NCI-H2227 treated with DMSO at 0.1 percent for 48 hours (cell line): ENCODE measurements at regions not wholly inside any gene's neighbourhood (a gene's known extent, or its start where the extent isn't known, plus 50 kb on each side); places are given as distances from the start of the nearest gene placed in this dataset.

Experiments used
- DNase-seq: peaks from one replicate; lab custom pipeline; 2025; lab: John Stamatoyannopoulos, UW

- DNase-seq = no peak
Observed at GRCh38 chr2:100660851-100661584, 98.2 kb downstream of the PDCL3 start.

- no peak for DNase-seq
Observed at GRCh38 chr2:100662866-100663265, 100.1 kb downstream of the PDCL3 start.

DNA sequence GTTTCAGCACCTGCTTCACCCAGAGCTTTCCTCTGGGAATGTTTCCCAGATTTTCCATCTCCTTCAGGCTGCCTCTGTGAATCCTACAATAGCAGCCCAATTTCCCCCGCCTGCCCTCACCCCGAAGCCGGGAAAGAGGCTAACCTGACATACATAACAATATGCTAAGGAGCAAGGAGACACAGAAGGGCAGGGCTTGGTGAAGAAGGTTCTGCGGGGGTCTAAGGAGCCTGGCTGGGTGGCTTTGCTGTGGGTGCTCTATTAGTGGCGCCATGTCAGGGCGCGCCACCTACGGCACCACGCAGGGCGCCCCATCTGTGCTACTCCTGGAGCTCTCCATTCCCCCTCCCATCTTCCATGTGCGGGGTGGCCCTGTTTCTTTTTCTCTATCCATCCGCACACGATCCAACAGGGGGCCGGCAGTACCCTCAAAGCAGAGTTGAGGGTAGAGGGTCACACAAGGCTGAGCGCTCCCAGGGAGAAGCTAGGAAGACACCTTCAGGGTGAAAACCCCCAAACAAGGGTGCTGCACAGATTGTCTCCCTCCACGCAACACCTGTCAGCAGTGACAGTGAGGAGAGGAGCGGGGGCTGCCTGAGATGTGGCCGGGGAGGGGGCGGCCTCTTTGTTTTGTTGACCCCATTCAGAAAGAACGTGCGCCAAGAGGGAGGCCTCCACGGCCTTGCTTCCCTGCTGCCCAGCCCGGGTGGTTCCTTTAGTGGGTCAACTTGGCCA lies 101.4 kb downstream of the PDCL3 start:
- no peak for DNase-seq

- DNase-seq = no peak
Observed at GRCh38 chr2:100664756-100665101, 101.9 kb downstream of the PDCL3 start.

GRCh38 chr2:100666996-100667395 lies 104.2 kb downstream of the PDCL3 start:
- DNase-seq = no peak

GRCh38 chr2:100667801-100668200 lies 105.0 kb downstream of the PDCL3 start:
- DNase-seq = no peak

DNA sequence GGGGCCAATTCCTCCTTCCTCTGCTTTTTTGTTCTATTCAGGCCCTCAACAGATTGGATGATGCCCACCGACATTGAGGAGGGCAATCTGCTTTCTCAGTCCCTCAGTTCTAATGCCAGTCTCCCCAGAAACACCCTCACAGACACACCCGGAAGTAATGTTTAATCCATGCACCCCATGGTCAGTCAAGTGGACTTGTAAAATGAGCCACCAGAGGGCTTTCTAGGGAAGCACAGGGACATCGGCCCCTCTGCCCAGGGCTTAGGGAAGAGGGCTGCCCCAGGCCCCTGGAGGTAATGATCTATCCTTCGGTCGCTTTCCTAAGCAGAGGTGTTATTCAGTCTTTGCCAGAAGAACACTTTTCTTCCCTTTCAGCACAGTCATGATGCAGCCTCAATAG lies 107.4 kb downstream of the PDCL3 start:
- no peak for DNase-seq

DNA sequence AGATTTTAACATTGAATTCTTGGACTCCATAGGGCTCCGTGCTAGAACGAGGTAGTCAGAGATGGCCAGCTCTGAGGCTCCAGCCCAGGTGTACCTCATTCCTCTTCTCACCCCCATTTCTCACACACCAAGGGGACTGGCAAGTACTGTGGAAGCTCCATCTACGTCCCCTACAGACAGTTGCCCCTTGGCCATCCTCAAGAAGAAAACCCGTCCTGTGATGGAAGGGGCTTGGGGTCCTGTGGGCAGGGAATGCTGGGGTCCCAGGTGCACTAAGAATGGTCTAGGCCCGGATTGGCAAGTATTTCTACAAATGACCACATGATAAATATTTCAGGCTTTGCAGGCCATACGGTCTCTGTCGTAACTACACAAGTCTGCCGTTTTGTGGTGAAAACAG lies 110.3 kb downstream of the PDCL3 start:
- no peak for DNase-seq

DNA sequence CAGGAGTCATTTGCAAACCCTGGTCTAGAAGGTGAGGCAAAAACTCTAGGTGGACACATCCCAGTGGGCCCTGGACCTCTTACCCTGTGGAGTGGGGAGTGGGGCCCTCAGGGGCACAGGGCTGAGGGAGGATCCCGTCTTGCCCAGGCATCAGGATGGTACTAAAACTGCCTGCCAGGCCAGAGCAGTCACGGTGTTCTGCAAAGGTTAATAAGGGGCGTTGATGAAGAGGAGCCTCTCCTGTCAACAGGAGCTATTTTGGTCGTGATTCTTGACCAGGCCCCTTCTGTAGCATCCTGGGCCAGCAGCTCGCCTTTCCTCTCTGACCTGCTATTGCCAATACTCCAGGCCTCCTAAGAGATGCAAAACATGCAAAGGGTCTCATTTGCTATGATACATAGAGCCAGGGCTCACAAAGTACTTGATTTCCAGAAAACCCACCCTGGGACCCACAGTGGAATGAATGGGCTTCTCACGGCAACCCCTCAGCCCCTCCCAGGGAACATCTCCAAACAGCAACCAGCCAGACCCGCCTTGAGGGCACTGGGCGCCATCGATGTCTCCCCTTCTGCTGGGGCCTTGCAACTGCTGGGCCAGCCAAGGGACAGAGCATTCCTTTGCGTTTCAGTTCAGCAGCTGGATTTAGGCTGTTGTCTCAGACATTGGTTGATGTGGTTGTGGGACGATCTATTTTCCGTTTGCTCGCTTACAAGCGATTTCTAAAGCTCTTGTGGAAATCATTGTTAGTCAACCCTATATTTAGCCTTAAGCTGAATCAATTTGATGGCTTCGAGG lies 111.1 kb downstream of the PDCL3 start:
- no peak for DNase-seq

DNA sequence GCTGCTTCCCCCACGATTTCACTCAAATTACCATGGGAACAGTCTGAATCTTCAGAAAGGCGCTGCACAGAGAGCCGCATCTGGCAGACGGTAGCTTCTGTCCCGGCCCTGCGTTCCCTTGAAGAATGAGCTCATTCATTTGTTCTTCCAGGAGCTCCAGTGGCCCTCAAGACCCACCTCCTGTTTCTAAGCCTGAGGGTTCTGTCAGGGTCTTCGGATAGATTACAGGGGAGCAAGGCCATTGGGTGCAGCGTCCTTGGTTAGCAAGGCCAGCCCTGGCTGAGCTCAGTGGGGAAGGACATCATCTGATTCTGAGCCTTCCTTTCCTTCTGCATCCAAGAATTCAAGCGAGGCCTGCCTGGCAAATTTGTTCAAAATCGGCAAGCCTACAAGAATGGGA lies 111.9 kb downstream of the PDCL3 start:
- no peak for DNase-seq

DNA sequence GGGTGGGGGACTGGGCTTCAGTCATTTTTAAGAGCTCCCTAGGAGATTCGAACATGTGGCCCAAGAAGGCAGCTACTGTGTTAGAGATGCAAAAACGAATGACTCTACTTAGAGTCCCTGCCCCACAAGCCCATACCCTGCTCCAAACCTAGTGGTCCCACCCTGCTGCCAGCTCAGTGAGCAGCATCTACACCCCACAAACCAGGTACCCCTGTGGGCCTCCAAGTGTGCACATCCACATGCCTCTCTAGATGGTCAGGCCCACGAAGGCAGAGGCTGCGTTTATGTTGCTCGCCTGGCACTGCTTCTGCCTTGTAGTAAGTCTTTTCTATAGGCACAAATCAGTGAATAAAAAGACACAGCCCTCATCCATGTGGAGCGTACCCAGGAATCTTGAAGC lies 112.6 kb downstream of the PDCL3 start:
- no peak for DNase-seq

DNA sequence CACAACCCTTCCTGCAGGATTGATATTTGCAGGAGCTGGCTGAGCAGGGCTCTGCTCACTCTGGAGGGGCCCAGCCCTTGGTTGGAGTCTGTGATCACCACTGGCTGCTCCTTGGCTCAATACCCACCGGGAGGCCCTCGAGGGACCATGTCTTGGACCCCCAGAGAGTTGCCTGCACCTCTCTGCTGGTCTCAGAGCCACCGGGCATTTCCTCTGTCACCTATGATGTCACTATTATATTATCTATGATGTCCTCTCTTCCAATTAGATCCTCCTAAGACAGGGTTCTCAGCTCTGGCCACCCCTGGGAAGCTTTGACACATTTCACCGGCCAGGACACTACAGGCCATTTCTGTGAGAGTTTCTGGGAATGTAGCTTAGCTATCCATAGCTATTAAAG lies 113.1 kb downstream of the PDCL3 start:
- DNase-seq = no peak

GRCh38 chr2:100676346-100676745 lies 113.6 kb downstream of the PDCL3 start:
- no peak for DNase-seq

DNA sequence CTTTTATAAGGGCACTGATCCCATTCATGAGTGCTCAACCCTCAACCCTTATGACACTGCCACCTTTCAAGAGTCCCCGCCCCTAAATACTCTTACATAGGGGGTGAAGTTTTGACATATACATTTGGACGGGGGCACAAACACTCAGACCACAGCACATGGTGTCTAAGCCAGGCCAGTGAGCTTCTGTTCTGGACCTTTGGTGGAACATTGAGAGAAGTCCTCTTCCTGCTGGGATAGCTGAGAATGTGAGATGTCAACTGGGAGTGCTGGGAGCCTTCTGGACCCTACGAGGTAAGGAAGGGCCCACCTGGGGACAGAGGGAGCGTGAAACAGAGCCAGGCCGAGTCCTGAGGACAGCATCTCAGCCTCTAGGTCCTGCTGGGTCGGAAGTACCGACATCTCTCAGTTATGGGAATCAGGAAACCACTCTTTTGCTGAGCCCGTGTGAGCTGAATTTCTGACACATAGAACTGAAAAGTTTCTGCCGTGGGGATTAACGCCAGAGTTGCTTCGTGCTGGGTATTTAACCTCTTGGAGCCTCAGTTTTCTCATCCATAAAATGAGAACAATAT lies 114.9 kb downstream of the PDCL3 start:
- DNase-seq = no peak

DNA sequence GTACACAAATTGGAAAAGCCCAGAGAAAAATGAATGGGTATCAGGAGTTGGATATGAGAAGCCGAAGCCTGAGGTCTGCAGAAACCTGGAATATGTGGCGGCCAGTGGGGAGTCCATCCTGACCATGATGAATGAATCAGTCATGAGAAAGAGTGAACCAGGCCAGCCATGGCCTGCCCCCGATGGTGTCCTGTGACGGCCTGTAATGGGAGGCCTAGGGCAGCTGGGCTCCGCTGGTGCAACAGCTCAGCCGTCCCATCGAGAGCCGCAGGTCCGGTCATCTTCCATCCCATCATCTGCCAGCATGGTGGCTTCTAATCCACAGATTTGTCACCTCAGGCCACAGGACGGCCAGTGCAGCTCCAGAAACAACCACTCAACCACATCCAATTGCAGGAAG lies 116.4 kb downstream of the PDCL3 start:
- DNase-seq = no peak

DNA sequence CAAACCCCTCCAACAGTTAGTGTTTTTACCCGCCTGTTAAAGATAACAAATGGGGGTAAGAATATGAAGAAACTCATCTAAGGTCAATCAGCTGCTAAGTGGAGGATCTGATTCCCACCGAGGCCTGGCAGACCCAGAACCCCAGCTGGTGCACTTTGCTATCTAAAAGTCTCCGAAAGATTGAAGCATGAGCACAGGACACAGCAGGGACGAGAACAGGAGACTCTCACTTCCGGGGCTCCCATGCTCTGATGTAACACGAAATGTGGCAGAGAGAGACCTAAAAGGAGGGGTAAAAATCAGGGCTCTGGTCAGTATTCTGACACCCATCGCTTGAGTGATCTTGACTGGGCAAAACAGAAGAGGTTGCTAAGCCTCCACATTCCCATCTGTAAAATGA lies 119.7 kb downstream of the PDCL3 start:
- DNase-seq = no peak

DNA sequence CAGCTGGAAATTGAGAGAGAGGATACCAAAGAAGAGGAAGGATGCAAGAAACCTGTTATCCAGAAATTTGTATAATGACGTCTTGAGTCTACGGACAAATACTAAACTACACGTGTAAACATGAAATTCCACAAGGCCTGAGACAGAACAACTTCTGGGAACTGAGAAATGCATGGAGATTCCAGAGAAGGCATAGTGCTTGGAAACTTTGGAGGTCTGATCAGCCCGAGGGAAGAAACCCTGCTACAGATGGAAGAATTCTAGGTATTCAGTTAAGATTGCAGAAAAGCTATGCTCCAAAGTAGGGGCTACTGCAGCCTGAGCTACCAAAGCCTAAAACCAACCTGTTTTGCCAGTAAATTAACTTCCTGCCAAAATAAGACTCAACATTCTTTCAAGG lies 120.4 kb downstream of the PDCL3 start:
- no peak for DNase-seq

DNA sequence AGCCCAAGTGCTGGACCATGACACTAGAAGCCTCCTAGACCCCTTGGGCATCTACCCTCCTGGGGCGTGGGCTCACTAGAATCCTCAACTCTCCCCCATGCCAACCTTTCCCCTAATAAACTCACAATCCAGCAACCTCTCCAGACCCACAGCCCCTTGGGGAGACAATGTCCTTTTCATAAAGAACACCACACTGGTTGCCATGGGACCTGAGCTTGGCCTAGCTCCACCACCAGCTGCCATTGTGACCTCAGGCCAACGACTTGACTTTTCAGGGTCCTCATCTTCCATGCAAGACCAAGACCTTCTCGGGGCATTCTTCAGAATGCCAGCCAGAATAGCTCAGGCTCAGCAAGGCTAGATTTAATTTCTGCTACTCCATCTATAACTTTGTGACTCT lies 128.1 kb upstream of the NPAS2 start:
- no peak for DNase-seq

DNA sequence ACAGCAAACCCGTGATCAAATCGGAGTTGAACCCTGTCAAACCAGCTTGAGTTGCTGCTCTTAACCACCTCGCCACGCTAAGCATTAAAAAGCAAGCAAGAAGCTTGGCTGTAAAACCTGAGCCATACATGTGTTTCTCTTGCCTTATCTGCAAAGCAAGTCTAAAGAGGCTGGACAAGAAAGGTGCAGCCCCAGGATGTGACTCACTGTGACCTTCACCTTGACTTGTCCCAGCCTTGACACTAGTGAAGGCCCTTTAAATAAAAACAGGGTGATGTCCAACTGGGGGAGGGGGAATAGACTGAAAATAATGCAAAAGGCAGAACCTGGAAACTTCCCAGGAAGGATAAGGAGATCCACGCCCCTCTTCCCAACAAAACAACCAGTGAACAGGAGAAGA lies 127.6 kb upstream of the NPAS2 start:
- no peak for DNase-seq

DNA sequence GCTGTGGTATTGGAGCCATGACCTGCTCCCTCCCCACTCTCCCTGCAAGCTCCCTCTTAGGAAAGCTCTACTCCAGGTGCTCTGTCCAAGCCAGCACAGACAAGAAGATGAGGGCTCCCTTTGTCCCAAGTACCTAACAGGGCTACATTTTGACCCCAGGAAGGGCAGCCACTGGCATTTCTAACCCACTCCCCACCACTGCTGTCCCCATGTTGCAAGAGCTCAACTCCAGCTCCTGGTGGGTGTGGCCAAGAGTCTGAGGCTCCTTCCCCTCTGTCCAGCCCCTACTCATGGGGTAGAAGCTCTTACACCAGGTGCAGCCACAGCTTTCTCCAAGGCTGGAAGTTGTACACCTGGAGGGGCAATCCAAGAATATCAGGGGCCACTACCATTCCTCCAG lies 127.0 kb upstream of the NPAS2 start:
- DNase-seq = no peak

DNA sequence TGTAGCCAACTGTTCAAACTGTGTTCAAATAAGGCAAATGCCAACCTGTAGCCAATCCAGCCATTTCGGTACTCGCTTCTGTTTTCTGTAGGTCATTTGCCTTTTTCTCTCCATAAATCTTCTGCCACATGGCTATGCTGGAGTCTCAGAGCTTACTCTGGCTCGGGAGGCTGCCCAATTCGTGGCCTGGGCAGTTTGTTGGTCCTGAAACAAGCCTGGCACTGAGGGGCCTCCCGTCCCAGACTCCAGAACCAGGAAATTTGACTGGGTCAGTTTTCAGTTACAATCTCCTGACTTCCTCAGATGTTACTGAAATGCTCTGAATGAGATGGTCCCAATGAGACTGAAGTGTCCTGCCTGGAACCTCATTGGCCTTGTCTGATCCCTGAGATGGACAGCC lies 120.8 kb upstream of the NPAS2 start:
- no peak for DNase-seq

DNA sequence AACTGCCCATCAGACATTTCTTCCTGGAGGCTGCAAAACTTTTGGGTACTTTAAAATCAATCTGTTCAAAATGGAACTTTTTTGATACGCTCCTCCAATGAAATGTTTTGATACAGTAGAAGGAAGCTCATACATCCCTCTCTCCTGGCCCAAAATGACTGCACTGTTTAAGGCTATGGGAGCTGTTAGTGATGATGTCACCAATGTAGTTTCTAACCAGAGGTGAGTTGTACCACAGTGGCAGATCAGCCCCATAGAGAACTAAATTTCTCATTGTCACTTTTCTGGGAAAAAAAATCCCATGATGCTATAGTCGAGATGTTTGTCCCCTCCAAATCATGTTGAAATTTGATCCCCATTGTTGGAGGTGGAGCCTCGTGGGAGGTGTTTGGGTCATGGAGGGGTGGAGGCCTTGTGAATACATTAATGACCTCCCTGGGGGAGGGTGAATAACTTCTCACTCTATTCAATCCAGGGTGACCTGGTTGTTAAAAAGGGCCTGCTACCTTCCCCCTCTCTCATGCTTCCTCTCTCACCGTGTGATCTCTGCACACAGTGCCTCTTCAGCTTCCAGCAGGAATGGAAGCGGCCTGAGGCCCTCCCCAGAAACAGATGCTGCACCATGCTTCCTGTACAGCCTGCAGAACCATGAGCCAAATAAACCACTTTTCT lies 117.4 kb upstream of the NPAS2 start:
- DNase-seq = no peak
